DMS 273 (cell line): ENCODE measurements at regions not wholly inside any gene's neighbourhood (a gene's known extent, or its start where the extent isn't known, plus 50 kb on each side); places are given as distances from the start of the nearest gene placed in this dataset.

ENCODE experiments used
- DNase-seq: peaks from one replicate; lab custom pipeline; 2025; ENCODE audit not compliant: unreplicated experiment; lab: John Stamatoyannopoulos, UW

- DNase-seq = peak; percentile 90
These were observed 139.1 kb upstream of the ADRA1B start for GRCh38 chr5:159777049-159777660.

- DNase-seq = peak; percentile 9
These were observed 136.8 kb upstream of the ADRA1B start for GRCh38 chr5:159779481-159779880.

- no peak for DNase-seq
These were observed 136.0 kb upstream of the ADRA1B start for GRCh38 chr5:159780246-159780645.

GRCh38 chr5:159781626-159782157, 134.6 kb upstream of the ADRA1B start:
- no peak for DNase-seq

GRCh38 chr5:159782197-159782994, 133.9 kb upstream of the ADRA1B start:
- DNase-seq = no peak

GRCh38 chr5:159782995-159783300, 133.3 kb upstream of the ADRA1B start:
- no peak for DNase-seq

GRCh38 chr5:159783726-159784247, 132.5 kb upstream of the ADRA1B start:
- no peak for DNase-seq

- no peak for DNase-seq
These were observed 131.3 kb upstream of the ADRA1B start for GRCh38 chr5:159784993-159785392.

- no peak for DNase-seq
These were observed 130.6 kb upstream of the ADRA1B start for GRCh38 chr5:159785656-159786055.

GRCh38 chr5:159786201-159786600, 130.1 kb upstream of the ADRA1B start:
- no peak for DNase-seq

- DNase-seq = no peak
These were observed 129.2 kb upstream of the ADRA1B start for GRCh38 chr5:159786901-159787691.

- DNase-seq = no peak
These were observed 128.4 kb upstream of the ADRA1B start for GRCh38 chr5:159787837-159788236.

GRCh38 chr5:159788835-159789331, 127.4 kb upstream of the ADRA1B start:
- no peak for DNase-seq

GRCh38 chr5:159792180-159792579, 124.1 kb upstream of the ADRA1B start:
- no peak for DNase-seq

GRCh38 chr5:159797261-159797970, 118.9 kb upstream of the ADRA1B start:
- no peak for DNase-seq

- DNase-seq = no peak
These were observed 116.6 kb upstream of the ADRA1B start for GRCh38 chr5:159799701-159800100.

GRCh38 chr5:159800131-159800840, 116.0 kb upstream of the ADRA1B start:
- DNase-seq = no peak

- no peak for DNase-seq
These were observed 115.0 kb upstream of the ADRA1B start for GRCh38 chr5:159801303-159801702.

- DNase-seq = no peak
These were observed 113.6 kb upstream of the ADRA1B start for GRCh38 chr5:159802661-159803060.

GRCh38 chr5:159804121-159804520, 112.2 kb upstream of the ADRA1B start:
- DNase-seq = no peak
